IMR-90 (cell line): ENCODE measurements at regions not wholly inside any gene's neighbourhood (a gene's known extent, or its start where the extent isn't known, plus 50 kb on each side); places are given as distances from the start of the nearest gene placed in this dataset.

Experiments used
- BHLHE40 ChIP-seq: fragments of 150-350 bp; IDR thresholded peaks from 2 replicates; pipeline ENCODE4 v1.6.1; 2016; ENCODE audit warnings: mild to moderate bottlenecking, low read depth, low read length
- CEBPB ChIP-seq: IDR thresholded peaks from 2 replicates; pipeline ENCODE4 v1.6.1; 2012; ENCODE audit warnings: low read depth, low read length, improper control_type of control experiment
- FOS ChIP-seq: fragments of 150-350 bp; IDR thresholded peaks from 2 replicates; pipeline ENCODE4 v1.6.1; 2016; ENCODE audit warnings: low read depth, low read length
- MAFK ChIP-seq: IDR thresholded peaks from 2 replicates; pipeline ENCODE4 v1.6.1; 2012; ENCODE audit warnings: low read depth, low read length, improper control_type of control experiment
- MAZ ChIP-seq: IDR thresholded peaks from 2 replicates; pipeline ENCODE4 v1.6.1; 2012; ENCODE audit warnings: low read depth, mild to moderate bottlenecking, low read length, improper control_type of control experiment, moderate library complexity, borderline replicate concordance
- MXI1 ChIP-seq: IDR thresholded peaks from 2 replicates; pipeline ENCODE4 v1.6.1; 2012; ENCODE audit warnings: low read depth, mild to moderate bottlenecking, low read length, moderate library complexity, borderline replicate concordance
- POLR2A ChIP-seq: IDR thresholded peaks from 2 replicates; pipeline ENCODE4 v1.6.1; 2012; ENCODE audit warnings: mild to moderate bottlenecking, low read depth, low read length
- RAD21 ChIP-seq: IDR thresholded peaks from 2 replicates; pipeline ENCODE4 v1.6.1; 2012; ENCODE audit warnings: low read length, improper control_type of control experiment
- SMC3 ChIP-seq: fragments of 150-350 bp; IDR thresholded peaks from 2 replicates; pipeline ENCODE4 v1.6.1; 2016; ENCODE audit warnings: low read depth, mild to moderate bottlenecking, antibody characterized with exemption, low read length, moderate library complexity
- TF ChIP-seq, protein P1 (sequence below): conservative IDR thresholded peaks from 2 replicates; pipeline ENCODE4 v1.5.1; 2012; ENCODE audit warnings: mild to moderate bottlenecking, low read depth, low read length, improper control_type of control experiment
- TF ChIP-seq, protein P2 (sequence below): fragments of 150-350 bp; IDR thresholded peaks from 2 replicates; pipeline ENCODE4 v1.6.1; 2017; ENCODE audit warnings: mild to moderate bottlenecking, antibody characterized with exemption, low read length, low read depth
- TF ChIP-seq, protein P3 (sequence below): fragments of 150-350 bp; IDR thresholded peaks from 2 replicates; pipeline ENCODE4 v1.6.1; 2016; ENCODE audit warnings: low read depth, mild to moderate bottlenecking, low read length, moderate library complexity, borderline replicate concordance

DNA sequence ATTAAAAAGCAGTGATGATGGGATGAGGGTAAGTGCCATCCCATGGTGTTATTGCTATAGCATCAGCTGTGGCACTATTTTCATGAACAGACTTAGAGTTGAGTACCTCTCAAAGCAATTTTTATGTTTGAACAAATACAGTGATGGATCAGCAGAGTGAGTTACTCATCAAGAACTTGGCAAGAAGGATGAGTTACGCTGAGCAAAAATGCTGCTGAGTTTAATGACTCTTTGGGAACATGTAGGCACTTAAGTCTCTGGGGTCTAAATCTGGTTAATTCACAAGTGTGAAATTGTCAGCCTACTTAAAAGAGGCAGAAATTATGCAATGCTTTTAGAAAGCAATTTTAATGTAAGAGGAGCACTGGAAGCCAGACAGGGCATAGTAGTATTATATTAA is 78.5 kb upstream of the AHI1 start:
- TF ChIP-seq, protein P1, sequence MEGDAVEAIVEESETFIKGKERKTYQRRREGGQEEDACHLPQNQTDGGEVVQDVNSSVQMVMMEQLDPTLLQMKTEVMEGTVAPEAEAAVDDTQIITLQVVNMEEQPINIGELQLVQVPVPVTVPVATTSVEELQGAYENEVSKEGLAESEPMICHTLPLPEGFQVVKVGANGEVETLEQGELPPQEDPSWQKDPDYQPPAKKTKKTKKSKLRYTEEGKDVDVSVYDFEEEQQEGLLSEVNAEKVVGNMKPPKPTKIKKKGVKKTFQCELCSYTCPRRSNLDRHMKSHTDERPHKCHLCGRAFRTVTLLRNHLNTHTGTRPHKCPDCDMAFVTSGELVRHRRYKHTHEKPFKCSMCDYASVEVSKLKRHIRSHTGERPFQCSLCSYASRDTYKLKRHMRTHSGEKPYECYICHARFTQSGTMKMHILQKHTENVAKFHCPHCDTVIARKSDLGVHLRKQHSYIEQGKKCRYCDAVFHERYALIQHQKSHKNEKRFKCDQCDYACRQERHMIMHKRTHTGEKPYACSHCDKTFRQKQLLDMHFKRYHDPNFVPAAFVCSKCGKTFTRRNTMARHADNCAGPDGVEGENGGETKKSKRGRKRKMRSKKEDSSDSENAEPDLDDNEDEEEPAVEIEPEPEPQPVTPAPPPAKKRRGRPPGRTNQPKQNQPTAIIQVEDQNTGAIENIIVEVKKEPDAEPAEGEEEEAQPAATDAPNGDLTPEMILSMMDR = no peak
- TF ChIP-seq SMC3 = no peak
- no peak for TF ChIP-seq MAFK
- no peak for TF ChIP-seq FOS
- TF ChIP-seq MAZ = no peak
- TF ChIP-seq POLR2A = no peak
- no peak for TF ChIP-seq BHLHE40
- no peak for TF ChIP-seq RAD21
- TF ChIP-seq, protein P2, sequence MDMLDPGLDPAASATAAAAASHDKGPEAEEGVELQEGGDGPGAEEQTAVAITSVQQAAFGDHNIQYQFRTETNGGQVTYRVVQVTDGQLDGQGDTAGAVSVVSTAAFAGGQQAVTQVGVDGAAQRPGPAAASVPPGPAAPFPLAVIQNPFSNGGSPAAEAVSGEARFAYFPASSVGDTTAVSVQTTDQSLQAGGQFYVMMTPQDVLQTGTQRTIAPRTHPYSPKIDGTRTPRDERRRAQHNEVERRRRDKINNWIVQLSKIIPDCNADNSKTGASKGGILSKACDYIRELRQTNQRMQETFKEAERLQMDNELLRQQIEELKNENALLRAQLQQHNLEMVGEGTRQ = no peak
- no peak for TF ChIP-seq MXI1
- TF ChIP-seq, protein P3, sequence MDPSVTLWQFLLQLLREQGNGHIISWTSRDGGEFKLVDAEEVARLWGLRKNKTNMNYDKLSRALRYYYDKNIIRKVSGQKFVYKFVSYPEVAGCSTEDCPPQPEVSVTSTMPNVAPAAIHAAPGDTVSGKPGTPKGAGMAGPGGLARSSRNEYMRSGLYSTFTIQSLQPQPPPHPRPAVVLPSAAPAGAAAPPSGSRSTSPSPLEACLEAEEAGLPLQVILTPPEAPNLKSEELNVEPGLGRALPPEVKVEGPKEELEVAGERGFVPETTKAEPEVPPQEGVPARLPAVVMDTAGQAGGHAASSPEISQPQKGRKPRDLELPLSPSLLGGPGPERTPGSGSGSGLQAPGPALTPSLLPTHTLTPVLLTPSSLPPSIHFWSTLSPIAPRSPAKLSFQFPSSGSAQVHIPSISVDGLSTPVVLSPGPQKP = no peak
- TF ChIP-seq CEBPB = peak; percentile 34; the same call in 1 of the 2 replicates
